Endothelial cell of hepatic sinusoid (primary cell): ENCODE measurements at regions not wholly inside any gene's neighbourhood (a gene's known extent, or its start where the extent isn't known, plus 50 kb on each side); places are given as distances from the start of the nearest gene placed in this dataset.
"Not testable (repeated sequence)": the region's sequence is repeated elsewhere in the genome, so short reads cannot be mapped to it uniquely, and the experiment has no call there.

Source experiments
- in situ Hi-C: cut with HindIII; loops from 2 replicates; pipeline ENCODE4 v1.10.0; 2017; ENCODE audit warnings: low sequenced_read_pairs

DNA sequence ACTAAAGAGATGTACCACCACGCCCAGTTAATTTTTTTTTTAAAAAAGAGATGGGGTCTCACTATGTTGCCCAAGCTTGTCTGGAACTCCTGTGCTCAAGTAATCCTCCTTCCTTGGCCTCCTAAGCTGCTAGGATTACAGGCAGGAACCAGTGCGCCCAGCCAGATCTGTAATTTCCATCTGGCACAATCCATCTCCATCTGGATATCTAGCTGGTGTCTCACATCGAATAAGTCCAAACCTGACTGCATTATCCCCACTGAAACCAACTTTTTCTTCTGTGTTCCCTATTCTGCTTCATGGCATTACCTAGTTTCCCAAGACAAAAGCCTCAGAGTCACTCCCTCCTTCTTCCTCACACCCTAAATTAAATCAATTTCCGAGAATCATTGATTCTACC lies 125.8 kb upstream of the TEX13C start:
- in situ Hi-C loops, result no loop called here

DNA sequence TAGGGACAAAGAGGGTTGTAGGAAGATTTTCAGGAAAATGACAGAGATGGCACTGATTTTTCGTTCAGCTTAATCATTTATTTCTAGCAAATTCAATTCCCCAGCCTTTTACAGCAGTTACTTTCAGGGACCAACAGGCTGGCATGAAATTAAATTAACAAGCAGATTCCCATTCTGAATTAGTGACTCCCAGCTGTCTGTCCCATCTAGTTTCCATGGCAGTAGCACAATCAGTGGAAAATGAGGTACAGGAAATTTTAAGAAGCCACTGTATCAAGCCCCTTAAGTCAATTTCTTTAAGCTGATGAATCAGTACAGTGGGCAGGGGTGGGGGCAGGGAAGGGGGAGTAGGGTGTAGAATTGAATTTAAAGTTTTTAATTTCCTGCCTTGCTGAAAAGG lies 121.1 kb upstream of the TEX13C start:
- in situ Hi-C loops, result no loop called here

DNA sequence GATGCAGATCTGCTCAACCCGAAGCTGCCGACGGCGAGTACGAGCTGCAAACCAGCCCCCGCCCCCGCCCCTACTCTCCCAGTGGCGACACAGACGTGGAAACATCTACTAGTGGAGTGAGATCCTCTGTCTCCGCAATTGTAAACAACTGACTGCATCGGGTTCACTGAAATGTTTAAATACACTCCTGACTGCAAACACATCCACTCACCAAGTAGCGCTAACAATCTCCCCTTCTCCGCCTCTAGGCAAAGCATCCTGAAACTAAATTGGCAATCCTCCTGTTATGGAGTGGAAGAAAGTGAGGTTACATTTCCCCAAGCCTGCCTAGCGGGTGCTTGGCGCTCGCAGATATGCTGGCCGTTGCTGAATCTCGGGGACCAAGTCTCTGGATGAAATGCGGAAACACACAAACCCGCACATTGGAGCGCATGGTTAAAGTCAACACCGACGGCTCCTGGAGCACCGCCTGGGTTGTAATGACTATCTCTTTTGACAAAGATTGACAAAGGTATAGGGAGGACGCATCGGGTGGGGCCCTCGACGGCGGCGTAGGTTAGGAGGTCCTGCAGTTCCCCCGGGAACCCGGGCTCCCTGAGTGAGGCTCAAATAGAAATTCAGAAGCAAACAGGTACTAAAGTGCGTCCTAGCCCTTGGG lies 117.0 kb upstream of the TEX13C start:
- in situ Hi-C loops, result no loop called here

DNA sequence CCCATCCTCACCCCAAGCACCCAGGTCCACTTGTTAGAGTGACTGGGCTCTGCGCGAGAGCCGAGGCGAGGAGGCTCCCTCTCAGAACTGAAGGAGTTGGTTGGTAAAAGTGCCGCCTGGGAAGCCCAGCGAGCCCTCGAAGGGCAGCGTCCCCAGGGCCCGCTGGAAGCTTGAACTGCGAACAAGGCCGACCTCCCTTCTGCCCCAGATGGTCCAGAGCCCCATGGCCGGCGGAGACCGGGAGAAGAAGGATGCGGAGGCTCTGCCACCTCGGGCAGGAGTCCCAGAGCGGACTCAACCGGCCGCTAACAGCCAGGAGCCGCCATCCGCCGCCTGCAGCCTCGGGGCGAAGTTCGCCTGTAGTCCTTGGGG lies 116.3 kb upstream of the TEX13C start:
- in situ Hi-C loops, result no loop called here

DNA sequence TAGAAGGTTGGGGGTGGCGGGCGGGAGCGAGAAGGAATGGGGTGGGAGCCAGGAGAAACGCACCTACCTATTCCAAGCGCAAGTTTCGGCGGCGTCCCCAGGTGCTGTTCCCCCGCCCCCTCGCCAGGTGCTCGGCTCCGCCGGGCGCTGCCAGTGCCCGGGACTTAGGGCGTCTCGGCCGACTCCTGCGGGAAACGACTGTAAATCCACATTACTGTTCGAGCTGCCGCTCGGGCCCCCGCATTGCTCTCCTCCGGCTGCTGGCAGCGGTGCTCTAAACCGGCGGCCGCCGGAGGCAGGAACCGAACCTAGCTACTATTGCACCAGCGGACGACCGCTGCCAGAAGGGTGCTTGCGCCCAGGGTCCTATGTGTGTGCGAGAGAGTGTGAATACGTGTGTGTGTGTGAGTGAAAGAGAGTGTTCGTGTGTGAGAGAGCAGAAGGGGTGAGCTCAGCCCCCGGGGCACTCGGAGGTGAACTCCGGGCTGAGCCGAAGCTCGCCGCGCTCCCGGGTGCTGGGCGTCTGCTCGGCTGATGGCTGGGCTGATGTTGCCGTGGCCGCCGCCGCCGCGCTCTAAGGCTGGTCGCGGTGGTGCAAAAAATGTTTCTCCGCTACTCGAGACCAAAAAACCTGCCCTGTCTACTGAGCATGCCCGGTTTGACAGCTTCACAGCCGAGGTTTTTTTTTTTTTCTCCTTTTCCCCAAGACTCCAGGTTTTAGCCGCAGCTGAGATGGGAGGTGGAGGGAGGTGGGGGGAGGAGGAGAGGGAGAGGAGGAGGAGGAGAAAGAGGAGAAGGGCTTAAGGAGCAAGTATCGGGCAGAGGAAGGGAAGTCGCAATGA lies 115.7 kb upstream of the TEX13C start:
- in situ Hi-C loops, result no loop called here

DNA sequence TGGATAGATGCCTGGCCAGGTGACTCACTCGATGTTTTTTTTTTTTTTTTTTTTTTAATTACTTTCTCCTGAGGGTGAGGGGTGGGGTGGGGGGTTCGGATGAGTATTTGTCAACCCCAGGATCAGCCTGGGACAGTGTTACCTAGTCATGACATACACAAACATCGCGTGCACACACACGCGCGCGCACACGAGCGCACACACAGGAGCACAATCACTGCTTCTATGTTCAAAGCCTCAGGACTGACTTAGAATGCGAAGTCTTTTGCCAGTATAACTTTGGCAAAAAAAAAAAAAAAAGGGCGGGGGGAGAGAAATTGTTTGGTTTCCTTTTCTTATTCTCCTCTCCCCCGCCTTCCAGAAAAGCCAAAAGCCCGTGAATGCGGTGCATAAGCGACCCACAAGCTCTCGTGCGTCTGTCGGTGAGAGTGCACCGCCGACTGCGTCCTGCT lies 115.0 kb upstream of the TEX13C start:
- in situ Hi-C loops, result no loop called here

DNA sequence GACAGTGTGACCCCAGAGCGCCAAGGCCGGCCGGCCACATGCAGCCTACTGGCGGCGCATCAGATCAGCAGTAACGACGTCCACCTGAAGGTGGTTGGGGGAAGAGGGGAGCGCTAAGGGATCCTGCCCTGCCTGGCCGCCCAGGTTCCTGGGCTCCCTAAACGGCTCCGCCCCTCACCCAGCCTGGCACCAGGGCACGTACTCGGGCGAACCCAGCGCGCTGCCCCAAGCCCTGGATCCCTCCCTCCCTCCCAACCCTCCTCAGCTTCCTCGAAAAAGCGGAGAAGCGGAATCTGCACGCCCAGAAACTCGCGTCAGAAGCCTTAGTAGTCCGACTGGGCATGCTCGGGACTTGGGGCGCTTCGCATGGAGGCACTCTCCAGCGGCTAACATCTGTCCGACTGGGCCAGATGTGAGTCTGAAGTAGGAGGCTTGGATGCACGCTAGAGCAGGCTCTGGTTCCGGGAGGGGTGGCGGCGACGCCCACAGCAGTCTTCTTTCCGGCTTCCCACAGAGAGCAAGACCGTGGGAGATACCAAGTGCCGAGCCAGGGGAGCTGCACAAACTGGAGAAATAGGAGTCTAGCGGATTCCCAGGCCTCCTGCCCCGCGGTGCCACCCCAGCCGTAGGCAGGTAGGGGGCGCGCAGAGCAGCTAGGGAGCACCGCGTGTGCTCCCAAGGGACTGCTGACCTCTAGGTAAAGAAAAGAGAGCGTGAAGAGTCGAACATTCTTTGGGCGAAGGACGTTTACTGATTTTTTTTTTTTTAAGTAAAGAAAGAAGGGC lies 114.3 kb upstream of the TEX13C start:
- in situ Hi-C loops, result no loop called here

DNA sequence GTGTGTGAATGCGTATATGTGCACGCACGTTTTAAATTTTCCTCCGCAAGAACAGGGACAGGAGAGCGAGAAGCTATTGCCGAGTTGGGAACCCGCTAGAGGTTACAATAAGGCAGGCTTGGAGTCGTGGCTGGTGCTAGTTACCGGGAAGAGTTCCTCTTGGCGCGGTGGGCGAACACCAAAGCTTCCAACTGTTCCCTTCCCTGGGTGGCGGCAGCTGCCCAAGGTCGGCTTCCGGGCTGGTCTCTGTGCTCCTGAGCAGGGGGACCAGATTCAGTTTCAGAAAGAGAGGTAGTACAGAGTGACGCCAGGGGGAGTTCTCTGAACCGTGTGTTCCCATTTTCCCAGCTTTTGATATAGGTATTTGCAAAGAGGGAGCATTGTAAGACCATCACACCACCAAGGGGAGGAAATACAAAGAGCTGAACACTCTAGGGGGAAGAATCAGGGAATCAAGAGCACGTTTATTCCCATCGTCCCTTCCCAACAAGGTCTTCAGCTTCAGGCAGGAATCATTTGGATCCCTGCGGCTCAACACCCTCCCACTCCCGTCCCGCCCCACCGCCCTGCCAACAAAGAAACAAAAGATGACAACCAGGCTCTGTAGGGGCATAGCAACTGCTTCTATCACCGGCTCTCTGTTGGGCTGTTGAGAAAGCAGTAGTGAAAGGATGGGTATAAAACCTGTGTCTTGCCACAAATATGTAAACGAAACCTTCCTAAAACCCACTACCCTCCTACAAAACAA lies 113.6 kb upstream of the TEX13C start:
- in situ Hi-C loops, result no loop called here

DNA sequence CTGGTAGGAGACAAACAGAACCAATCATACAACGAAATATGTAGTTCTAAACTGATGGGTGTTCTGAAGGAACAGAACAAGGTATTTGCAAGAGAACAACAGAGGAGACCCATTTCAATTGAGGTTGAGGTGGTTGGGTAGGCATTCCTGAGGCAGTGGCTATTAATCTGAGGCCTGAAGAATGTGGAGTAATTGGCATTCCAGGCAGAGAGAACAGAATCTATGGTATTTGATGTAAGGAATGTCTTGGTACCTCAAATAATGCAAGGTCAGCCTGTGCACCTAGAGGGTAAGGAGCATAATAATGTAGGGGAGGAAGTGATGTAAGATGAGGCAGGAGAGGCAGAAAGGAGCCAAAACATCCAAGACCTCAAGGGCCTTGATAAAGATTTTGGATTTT lies 109.5 kb upstream of the TEX13C start:
- in situ Hi-C loops, result no loop called here

DNA sequence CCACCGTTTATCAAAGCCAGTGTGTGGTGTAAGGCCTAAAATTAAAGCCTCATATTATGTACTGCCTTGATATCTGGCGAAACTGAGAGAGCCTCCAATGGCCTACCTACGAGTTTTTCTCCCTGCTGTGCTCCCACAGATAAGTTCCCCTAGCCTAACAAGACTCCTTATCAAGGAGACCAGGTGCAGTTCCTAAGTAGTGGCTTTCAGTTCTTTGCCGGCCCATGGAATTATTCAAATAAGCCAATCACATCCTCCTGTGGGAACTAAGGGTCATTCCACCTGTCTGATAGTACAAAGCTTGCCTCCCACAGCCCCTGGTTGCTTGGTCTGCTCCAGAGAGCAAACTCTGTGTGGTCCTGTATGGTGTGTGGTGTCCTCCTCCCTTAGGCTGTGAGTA lies 99.8 kb upstream of the TEX13C start:
- in situ Hi-C loops, result no loop called here

DNA sequence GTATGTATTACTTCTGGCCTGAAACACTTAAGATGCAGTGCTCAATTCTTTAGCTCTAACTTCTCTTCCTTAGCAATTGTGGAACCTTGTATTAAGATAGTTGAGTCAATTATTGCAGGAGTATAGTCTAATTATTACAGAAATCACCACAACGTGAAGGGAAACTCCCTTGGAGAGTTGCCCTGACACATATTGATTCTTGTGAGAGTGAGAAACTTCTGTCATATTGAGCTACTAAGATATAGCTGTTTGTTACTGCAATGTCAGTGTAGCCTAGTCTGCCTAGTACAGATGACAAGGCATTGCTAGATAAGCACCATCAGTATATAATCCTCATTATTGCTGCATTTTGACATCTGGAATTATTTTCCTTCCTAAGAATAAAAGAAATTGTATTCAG lies 82.7 kb upstream of the TEX13C start:
- in situ Hi-C loops, result no loop called here

DNA sequence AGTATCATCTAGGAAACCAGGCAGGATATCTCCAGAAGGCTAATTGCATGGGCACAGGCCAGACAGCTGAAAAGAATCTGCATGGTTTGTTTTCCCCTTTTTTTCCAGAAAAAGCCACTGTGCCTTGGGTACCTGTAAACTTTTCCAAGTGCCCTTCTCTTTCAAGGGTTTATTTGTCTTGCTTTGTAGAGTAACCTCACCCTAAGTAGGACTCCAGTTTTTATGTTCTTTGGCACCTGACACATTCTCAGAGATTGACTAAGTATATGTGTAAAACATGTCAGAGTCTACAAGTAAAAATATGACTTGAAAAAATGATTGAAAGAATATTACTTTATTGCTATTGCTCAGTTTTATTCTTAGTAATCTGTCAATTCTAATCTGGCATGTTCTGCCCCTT lies 70.7 kb upstream of the TEX13C start:
- in situ Hi-C loops, result no loop called here

DNA sequence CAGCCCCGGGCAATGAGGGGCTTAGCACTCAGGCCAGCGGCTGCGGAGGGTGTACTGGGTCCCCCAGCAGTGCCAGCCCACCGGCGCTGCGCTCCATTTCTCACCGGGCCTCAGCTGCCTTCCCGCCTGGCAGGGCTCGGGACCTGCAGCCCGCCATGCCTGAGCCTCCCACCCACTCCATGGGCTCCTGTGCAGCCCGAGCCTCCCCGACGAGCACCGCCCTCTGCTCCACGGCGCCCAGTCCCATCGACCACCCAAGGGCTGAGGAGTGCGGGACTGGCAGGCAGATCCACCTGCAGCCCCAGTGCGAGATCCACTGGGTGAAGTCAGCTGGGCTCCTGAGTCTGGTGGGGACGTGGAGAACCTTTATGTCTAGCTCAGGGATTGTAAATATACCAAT lies 63.9 kb upstream of the TEX13C start:
- in situ Hi-C loops, result not testable (repeated sequence)

DNA sequence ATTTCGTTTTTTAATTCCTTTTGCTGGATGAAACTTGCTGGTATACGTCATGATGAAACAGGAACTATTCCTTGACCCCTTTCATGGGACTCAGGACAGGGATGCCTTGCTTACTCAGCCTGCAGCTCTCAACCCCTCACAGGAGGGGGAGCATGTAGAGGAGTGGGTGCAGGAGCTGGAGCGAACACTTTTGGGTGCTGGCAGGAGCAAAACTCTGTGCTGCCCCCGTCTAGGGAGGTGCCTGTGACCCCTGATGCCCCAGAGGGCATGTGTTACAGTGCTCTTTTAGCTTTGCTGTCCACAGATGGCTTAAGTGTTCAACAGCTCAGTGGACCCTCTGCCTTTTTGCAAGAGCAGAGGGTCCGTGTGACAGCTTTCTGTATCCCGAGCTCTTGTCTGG lies 56.8 kb upstream of the TEX13C start:
- in situ Hi-C loops, result no loop called here

DNA sequence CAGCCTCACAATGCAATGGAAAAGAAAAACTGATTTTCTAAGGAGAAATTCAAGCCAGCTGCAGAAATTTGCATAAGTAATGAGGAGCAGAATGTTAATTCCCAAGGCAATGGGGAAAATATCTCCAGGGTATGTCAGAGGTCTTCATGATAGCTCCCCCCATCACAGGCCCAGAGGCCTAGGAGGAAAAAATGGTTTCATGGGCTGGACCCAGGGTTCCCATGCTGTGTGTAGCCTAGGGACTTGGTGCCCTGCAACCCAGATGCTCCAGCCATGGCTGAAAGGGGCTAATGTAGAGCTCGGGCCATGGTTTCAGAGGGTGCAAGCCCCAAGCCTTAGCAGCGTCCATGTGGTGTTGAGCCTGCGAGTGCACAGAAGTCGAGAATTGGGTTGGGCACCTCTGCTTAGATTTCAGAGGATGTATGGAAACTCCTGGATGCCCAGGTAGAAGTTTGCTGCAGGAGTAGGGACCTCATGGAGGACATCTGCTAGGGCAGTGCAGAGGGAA lies 53.5 kb upstream of the TEX13C start:
- in situ Hi-C loops, result no loop called here
